B cell (primary cell): ENCODE measurements at regions not wholly inside any gene's neighbourhood (a gene's known extent, or its start where the extent isn't known, plus 50 kb on each side); places are given as distances from the start of the nearest gene placed in this dataset.

Experiments
- ATAC-seq: fragments of 200-7000 bp; cut with Tn5 transposase; one replicate; pipeline ENCODE4 v1.10.0; 2021; ENCODE audit warnings: low read depth, mild to moderate bottlenecking, moderate number of reproducible peaks, moderate library complexity
- CTCF ChIA-PET: fragments of 350-600 bp; sonication (Branson Sonifier 250); formaldehyde crosslinking; loops from one replicate; lab custom pipeline; 2021; ENCODE audit warnings: antibody characterized with exemption, inconsistent platforms; lab: Charles Lee
- POLR2A ChIA-PET: fragments of 350-600 bp; sonication (Branson Sonifier 250); formaldehyde crosslinking; loops from one replicate; lab custom pipeline; 2021; ENCODE audit warnings: antibody characterized with exemption; lab: Charles Lee
- DNase-seq: peaks from one replicate; pipeline ENCODE4 v3.0.0; 2013
- H2AFZ ChIP-seq: 2 replicates; pipeline ENCODE4 v1.6.1; 2012; ENCODE audit warnings: mild to moderate bottlenecking, low read depth, low read length; ENCODE audit not compliant: insufficient read depth, poor library complexity, severe bottlenecking
- H3K27ac ChIP-seq, 2 donors: 1 replicate in 1 of 2; 2 replicates in 1 of 2; pipeline ENCODE4 v1.5.1; 2012 to 2013; ENCODE audit warnings: low read length in 2 of 2, mild to moderate bottlenecking in 2 of 2, moderate library complexity in 1 of 2
- H3K27me3 ChIP-seq, 4 experiments: fragments of 200-600 bp in 1 of 4; sonication (generic) in 1 of 4; replicated peaks in 1 of 4; 1 replicate in 2 of 4; 2 replicates in 2 of 4; pipeline versions ENCODE4 v1.6.1 to v1.7.0; 2013 to 2016; ENCODE audit warnings: low read length in 3 of 4, mild to moderate bottlenecking in 2 of 4, mixed read lengths in 1 of 4, moderate library complexity in 1 of 4; ENCODE audit not compliant: insufficient read depth in 4 of 4, control insufficient read depth in 3 of 4; ENCODE audit errors: control extremely low read depth in 1 of 4
- H3K36me3 ChIP-seq, 2 experiments: replicated peaks in 1 of 2; 1 replicate in 1 of 2; 2 replicates in 1 of 2; pipeline versions ENCODE4 v1.6.1 to v1.7.1; 2013; ENCODE audit warnings: low read length in 1 of 2; ENCODE audit not compliant: insufficient read depth in 2 of 2, control insufficient read depth in 1 of 2; ENCODE audit errors: control extremely low read depth in 1 of 2, extremely low read depth in 1 of 2
- H3K4me1 ChIP-seq, 2 donors: fragments of 200-600 bp in 1 of 2; sonication (generic) in 1 of 2; 1 replicate in 1 of 2; 2 replicates in 1 of 2; pipeline versions ENCODE4 v1.5.1 to v1.6.1; 2013 to 2017; ENCODE audit warnings: low read length in 2 of 2; ENCODE audit not compliant: control insufficient read depth in 2 of 2, insufficient read depth in 2 of 2
- H3K4me2 ChIP-seq: replicated peaks from 2 replicates; pipeline ENCODE3; 2012; ENCODE audit warnings: mild to moderate bottlenecking, low read depth, low read length; ENCODE audit not compliant: poor library complexity, severe bottlenecking
- H3K4me3 ChIP-seq, 5 experiments: fragments of 200-600 bp in 1 of 5; sonication (generic) in 1 of 5; 1 replicate in 3 of 5; 2 replicates in 2 of 5; pipeline versions ENCODE4 v1.5.1 to v1.7.0; 2011 to 2016; ENCODE audit warnings: low read length in 4 of 5, mild to moderate bottlenecking in 4 of 5, low read depth in 2 of 5, control low read depth in 1 of 5, moderate library complexity in 1 of 5; ENCODE audit not compliant: insufficient read depth in 1 of 5; ENCODE audit errors: control extremely low read depth in 1 of 5, extremely low read depth in 1 of 5
- H3K79me2 ChIP-seq: fragments of 200-600 bp; sonication (generic); one replicate; pipeline ENCODE4 v1.6.0; 2016; ENCODE audit warnings: low read length; ENCODE audit not compliant: control insufficient read depth, insufficient read depth
- H3K9ac ChIP-seq: fragments of 200-600 bp; sonication (generic); 2 replicates; pipeline ENCODE4 v1.6.1; 2017; ENCODE audit warnings: mild to moderate bottlenecking, low read length, moderate library complexity
- H3K9me3 ChIP-seq, 3 donors: one replicate each; pipeline versions ENCODE4 v1.6.1 to v1.7.1; 2013; ENCODE audit warnings: low read length in 2 of 3; ENCODE audit not compliant: control insufficient read depth in 2 of 3, insufficient read depth in 1 of 3; ENCODE audit errors: control extremely low read depth in 1 of 3
- H4K20me1 ChIP-seq: 2 replicates; pipeline ENCODE4 v1.6.0; 2012; ENCODE audit warnings: mild to moderate bottlenecking, low read length; ENCODE audit not compliant: insufficient read depth, control insufficient read depth, poor library complexity, severe bottlenecking
- H3K27ac Mint-ChIP-seq: one replicate; pipeline ENCODE4 v1.8.0; 2021; ENCODE audit warnings: mixed read lengths
- H3K27me3 Mint-ChIP-seq: one replicate; pipeline ENCODE4 v1.8.0; 2021; ENCODE audit warnings: mixed read lengths
- H3K4me1 Mint-ChIP-seq: one replicate; pipeline ENCODE4 v1.8.0; 2021; ENCODE audit warnings: mixed read lengths
- H3K4me3 Mint-ChIP-seq: one replicate; pipeline ENCODE4 v1.8.0; 2021; ENCODE audit warnings: mixed read lengths
- H3K9me3 Mint-ChIP-seq: one replicate; pipeline ENCODE4 v1.8.0; 2022; ENCODE audit warnings: mixed read lengths; ENCODE audit not compliant: insufficient read depth
- EZH2 ChIP-seq: IDR thresholded peaks from 2 replicates; pipeline ENCODE4 v1.6.1; 2012; ENCODE audit warnings: borderline replicate concordance, low read depth, mild to moderate bottlenecking, moderate library complexity, low read length; ENCODE audit not compliant: insufficient read depth, poor library complexity, severe bottlenecking
- WGBS: methylation state at CpG from one replicate; pipeline ENCODE4 v1.1.5; 2013; ENCODE audit warnings: missing lambda C conversion rate; ENCODE audit not compliant: insufficient coverage; 5-methylcytosine and 5-hydroxymethylcytosine counted together
- intact Hi-C: fragments of 100-400 bp; cut with micrococcal nuclease; formaldehyde crosslinking; loops from one replicate; pipeline ENCODE4 v1.10.0; 2022
- TF ChIP-seq, protein P1 (sequence below): fragments of 200-600 bp; IDR thresholded peaks from one replicate; pipeline ENCODE4 v1.8.0; 2022; ENCODE audit warnings: antibody characterized with exemption, mild to moderate bottlenecking

DNA sequence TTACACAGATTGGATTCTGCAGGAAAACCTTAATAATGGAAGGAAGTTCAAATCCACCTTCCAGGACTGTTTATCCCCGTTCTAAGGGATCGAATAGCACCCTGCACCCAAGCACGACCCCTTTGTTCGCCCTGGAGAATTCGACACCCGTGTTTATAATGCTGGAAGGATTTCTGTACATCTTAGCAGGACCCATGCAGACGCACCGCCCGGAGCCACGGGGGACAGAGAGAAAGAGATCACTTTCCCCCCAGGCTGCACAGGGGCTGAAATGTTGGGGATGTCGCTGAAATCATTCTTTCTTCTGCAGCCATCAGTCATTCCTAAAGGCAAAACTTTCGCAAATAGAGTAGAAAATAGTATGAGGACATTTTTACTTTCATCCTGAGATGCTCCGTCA, 238.7 kb upstream of the SALL3 start:
- Histone ChIP-seq H3K27ac (no peak overlapping the region), H3K9me3 (peaks cover 0 to 11% (median 0%) of the 10 kb centered on the region in 3 donors), H2AFZ (no peak overlapping the region), H3K4me2 (no peak overlapping the region), H3K4me3 (no peak overlapping the region), H3K4me1 (no peaks in the 10 kb centered on the region), H3K36me3 (no peaks in the 10 kb centered on the region), H3K27me3 (no peaks in the 10 kb centered on the region), H3K79me2 (no peaks in the 10 kb centered on the region), H4K20me1 (no peaks in the 10 kb centered on the region), H3K9ac (no peak overlapping the region)
- H3K27me3 Mint-ChIP-seq = no peaks in the 10 kb centered on the region
- DNase-seq (no peak), ATAC-seq (no peak)
- POLR2A ChIA-PET = no interaction called here
- TF ChIP-seq EZH2 = no peak
- TF ChIP-seq, protein P1, sequence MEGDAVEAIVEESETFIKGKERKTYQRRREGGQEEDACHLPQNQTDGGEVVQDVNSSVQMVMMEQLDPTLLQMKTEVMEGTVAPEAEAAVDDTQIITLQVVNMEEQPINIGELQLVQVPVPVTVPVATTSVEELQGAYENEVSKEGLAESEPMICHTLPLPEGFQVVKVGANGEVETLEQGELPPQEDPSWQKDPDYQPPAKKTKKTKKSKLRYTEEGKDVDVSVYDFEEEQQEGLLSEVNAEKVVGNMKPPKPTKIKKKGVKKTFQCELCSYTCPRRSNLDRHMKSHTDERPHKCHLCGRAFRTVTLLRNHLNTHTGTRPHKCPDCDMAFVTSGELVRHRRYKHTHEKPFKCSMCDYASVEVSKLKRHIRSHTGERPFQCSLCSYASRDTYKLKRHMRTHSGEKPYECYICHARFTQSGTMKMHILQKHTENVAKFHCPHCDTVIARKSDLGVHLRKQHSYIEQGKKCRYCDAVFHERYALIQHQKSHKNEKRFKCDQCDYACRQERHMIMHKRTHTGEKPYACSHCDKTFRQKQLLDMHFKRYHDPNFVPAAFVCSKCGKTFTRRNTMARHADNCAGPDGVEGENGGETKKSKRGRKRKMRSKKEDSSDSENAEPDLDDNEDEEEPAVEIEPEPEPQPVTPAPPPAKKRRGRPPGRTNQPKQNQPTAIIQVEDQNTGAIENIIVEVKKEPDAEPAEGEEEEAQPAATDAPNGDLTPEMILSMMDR = no peak
- intact Hi-C loops = no loop called here
- WGBS = 87% methylated on average over 5 of the region's 13 CpGs
- H3K4me3 Mint-ChIP-seq = no peak overlapping the region
- no peak overlapping the region for H3K27ac Mint-ChIP-seq
- H3K4me1 Mint-ChIP-seq = no peaks in the 10 kb centered on the region
- no peaks in the 10 kb centered on the region for H3K9me3 Mint-ChIP-seq
- CTCF ChIA-PET = no interaction called here

DNA sequence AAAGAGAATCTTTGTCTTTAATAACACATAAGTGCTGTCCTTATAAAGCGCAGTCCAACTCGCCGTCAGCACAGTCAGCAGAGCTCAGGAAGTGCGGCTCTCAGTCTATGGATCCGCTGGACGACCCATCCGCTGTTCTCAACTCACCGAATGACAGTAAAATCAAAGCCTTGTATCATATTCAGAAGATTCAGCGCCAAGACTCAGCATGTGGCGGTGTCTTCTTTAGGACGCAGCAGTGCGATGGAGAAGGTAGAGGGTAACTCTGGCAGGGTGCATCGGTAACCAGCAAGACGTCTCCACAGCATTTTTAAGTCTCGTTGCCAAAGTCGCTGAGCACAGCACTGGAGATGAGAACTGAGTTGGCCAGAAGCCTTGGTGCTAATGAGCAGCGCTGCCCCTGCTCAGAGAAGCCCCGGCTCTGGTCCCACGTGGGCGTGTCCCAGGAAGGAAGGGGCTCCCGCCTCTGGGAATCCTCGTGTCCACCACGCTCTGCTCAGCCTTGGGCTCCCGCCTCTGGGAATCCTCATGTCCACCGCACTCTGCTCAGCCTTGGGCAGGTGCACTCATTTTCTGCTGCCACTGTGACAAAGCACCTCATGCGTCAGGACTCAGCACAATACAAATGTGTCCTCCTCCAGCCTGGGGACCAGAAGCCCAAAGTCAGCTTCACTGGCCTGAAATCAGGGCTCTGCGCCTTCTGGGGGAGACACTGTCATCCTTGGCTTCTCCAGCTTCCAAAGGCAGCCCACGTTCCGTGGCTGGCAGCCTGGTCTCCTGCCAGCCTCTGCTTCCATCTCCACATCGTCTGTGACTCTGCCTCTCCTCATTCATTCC, 238.0 kb upstream of the SALL3 start:
- intact Hi-C loops = no loop called here

More for the DNA sequence above, 238.0 kb upstream of the SALL3 start:
- Histone ChIP-seq H3K4me1 (no peaks in the 10 kb centered on the region), H4K20me1 (no peaks in the 10 kb centered on the region), H3K79me2 (no peaks in the 10 kb centered on the region), H3K9ac (no peak overlapping the region), H3K9me3 (peaks cover 0 to 9% (median 0%) of the 10 kb centered on the region in 3 donors), H3K4me3 (no peak overlapping the region), H3K27me3 (no peaks in the 10 kb centered on the region), H2AFZ (no peak overlapping the region), H3K4me2 (no peak overlapping the region), H3K27ac (no peak overlapping the region), H3K36me3 (no peaks in the 10 kb centered on the region)
- Mint-ChIP-seq H3K4me3 (no peak overlapping the region), H3K9me3 (no peaks in the 10 kb centered on the region), H3K27me3 (no peaks in the 10 kb centered on the region), H3K27ac (no peak overlapping the region), H3K4me1 (no peaks in the 10 kb centered on the region)
- no peak for TF ChIP-seq EZH2
- TF ChIP-seq, protein P1 = no peak
- CTCF ChIA-PET = no interaction called here
- no peak for DNase-seq
- POLR2A ChIA-PET = no interaction called here
- no peak for ATAC-seq
- WGBS = 92% methylated on average over 30 of the region's 30 CpGs
